Smooth muscle cell (in vitro differentiated cells): ENCODE measurements at regions not wholly inside any gene's neighbourhood (a gene's known extent, or its start where the extent isn't known, plus 50 kb on each side); places are given as distances from the start of the nearest gene placed in this dataset.

ENCODE experiments used
- DNase-seq: peaks from one replicate; lab custom pipeline; 2025; ENCODE audit not compliant: unreplicated experiment; lab: John Stamatoyannopoulos, UW
- H2AFZ ChIP-seq: fragments of 200-600 bp; sonication (generic); 2 replicates; pipeline ENCODE4 v1.6.0; 2016; ENCODE audit warnings: antibody characterized with exemption, low read depth, mild to moderate bottlenecking
- H3F3A ChIP-seq: fragments of 200-600 bp; sonication (generic); 2 replicates; pipeline ENCODE4 v1.6.0; 2017; ENCODE audit warnings: antibody characterized with exemption, low read depth
- H3K27ac ChIP-seq: fragments of 200-600 bp; sonication (generic); 2 replicates; pipeline ENCODE4 v1.5.1; 2016; ENCODE audit warnings: low read depth, mild to moderate bottlenecking
- H3K27me3 ChIP-seq: fragments of 200-600 bp; sonication (generic); 2 replicates; pipeline ENCODE4 v1.6.1; 2016; ENCODE audit warnings: low read depth, mild to moderate bottlenecking
- H3K36me3 ChIP-seq: fragments of 200-600 bp; sonication (generic); 2 replicates; pipeline ENCODE4 v1.5.1; 2016; ENCODE audit warnings: low read depth
- H3K4me1 ChIP-seq: fragments of 200-600 bp; sonication (generic); 2 replicates; pipeline ENCODE4 v1.5.1; 2016; ENCODE audit warnings: low read depth
- H3K4me2 ChIP-seq: fragments of 200-600 bp; sonication (generic); 2 replicates; pipeline ENCODE4 v1.6.0; 2016; ENCODE audit warnings: mild to moderate bottlenecking
- H3K4me3 ChIP-seq: fragments of 200-600 bp; sonication (generic); 2 replicates; pipeline ENCODE4 v1.5.1; 2016; ENCODE audit warnings: mild to moderate bottlenecking
- H3K79me2 ChIP-seq: fragments of 200-600 bp; sonication (generic); 2 replicates; pipeline ENCODE4 v1.6.0; 2016; ENCODE audit warnings: low read depth, mild to moderate bottlenecking
- H3K9ac ChIP-seq: fragments of 200-600 bp; sonication (generic); 2 replicates; pipeline ENCODE4 v1.6.0; 2016; ENCODE audit warnings: low read depth
- H3K9me3 ChIP-seq: fragments of 200-600 bp; sonication (generic); replicated peaks from 2 replicates; pipeline ENCODE4 v1.5.1; 2016; ENCODE audit warnings: low read depth
- H4K20me1 ChIP-seq: fragments of 200-600 bp; sonication (generic); 2 replicates; pipeline ENCODE4 v1.6.0; 2016; ENCODE audit warnings: low read depth
- CTCF ChIP-seq: fragments of 200-600 bp; sonication (generic); IDR thresholded peaks from 2 replicates; pipeline ENCODE4 v1.5.1; 2017; ENCODE audit warnings: borderline replicate concordance, mild to moderate bottlenecking, antibody characterized with exemption; ENCODE audit not compliant: insufficient read depth, poor library complexity, severe bottlenecking
- WGBS: methylation state at CpG from one replicate; pipeline ENCODE4 v1.1.7; 2016; ENCODE audit warnings: low lambda C conversion rate; 5-methylcytosine and 5-hydroxymethylcytosine counted together

- WGBS, result 85% methylated on average over 10 of the region's 10 CpGs
- DNase-seq, result no peak
- no peaks in the 10 kb centered on the region for H4K20me1 ChIP-seq
- no peak overlapping the region for H3K27ac ChIP-seq
- no peak overlapping the region for H3K4me2 ChIP-seq
- H3K36me3 ChIP-seq, result no peaks in the 10 kb centered on the region
- H3K79me2 ChIP-seq, result no peaks in the 10 kb centered on the region
- H3K27me3 ChIP-seq, result peaks cover 28% of the 10 kb centered on the region
- no peak for TF ChIP-seq CTCF
- H3K9me3 ChIP-seq, result no peaks in the 10 kb centered on the region
- no peaks in the 10 kb centered on the region for H3F3A ChIP-seq
- no peak overlapping the region for H3K9ac ChIP-seq
- no peak overlapping the region for H2AFZ ChIP-seq
- no peaks in the 10 kb centered on the region for H3K4me1 ChIP-seq
- no peak overlapping the region for H3K4me3 ChIP-seq
Measured at GRCh38 chr22:27273853-27274252, 527.7 kb downstream of the MN1 start.

GRCh38 chr22:27274770-27275449 lies 526.6 kb downstream of the MN1 start:
- H3K9ac ChIP-seq, result no peak overlapping the region
- H3K36me3 ChIP-seq, result no peaks in the 10 kb centered on the region
- no peaks in the 10 kb centered on the region for H3K4me1 ChIP-seq
- H3K9me3 ChIP-seq, result no peaks in the 10 kb centered on the region
- H3K27ac ChIP-seq, result no peak overlapping the region
- no peaks in the 10 kb centered on the region for H3K79me2 ChIP-seq
- no peak overlapping the region for H3K4me3 ChIP-seq
- H3K27me3 ChIP-seq, result peaks cover 25% of the 10 kb centered on the region
- H3F3A ChIP-seq, result no peaks in the 10 kb centered on the region
- no peak for DNase-seq
- TF ChIP-seq CTCF, result no peak
- H3K4me2 ChIP-seq, result no peak overlapping the region
- H4K20me1 ChIP-seq, result no peaks in the 10 kb centered on the region
- no peak overlapping the region for H2AFZ ChIP-seq
- 79% methylated on average over 4 of the region's 4 CpGs for WGBS

GRCh38 chr22:27278946-27279345 lies 522.6 kb downstream of the MN1 start:
- Histone ChIP-seq H3F3A (no peaks in the 10 kb centered on the region), H3K4me1 (no peaks in the 10 kb centered on the region), H3K79me2 (no peaks in the 10 kb centered on the region), H3K36me3 (no peaks in the 10 kb centered on the region), H2AFZ (no peak overlapping the region), H3K4me3 (no peak overlapping the region), H4K20me1 (no peaks in the 10 kb centered on the region), H3K9ac (no peak overlapping the region), H3K27me3 (peaks cover 17% of the 10 kb centered on the region), H3K27ac (no peak overlapping the region), H3K4me2 (no peak overlapping the region), H3K9me3 (no peaks in the 10 kb centered on the region)
- DNase-seq, result no peak
- TF ChIP-seq CTCF, result no peak
- WGBS, result 75% methylated on average over 2 of the region's 2 CpGs

GRCh38 chr22:27283240-27283639 lies 518.3 kb downstream of the MN1 start:
- Histone ChIP-seq H3K4me1 (no peaks in the 10 kb centered on the region), H3F3A (no peaks in the 10 kb centered on the region), H3K4me3 (no peak overlapping the region), H4K20me1 (no peaks in the 10 kb centered on the region), H2AFZ (no peak overlapping the region), H3K4me2 (no peak overlapping the region), H3K9ac (no peak overlapping the region), H3K9me3 (no peaks in the 10 kb centered on the region), H3K27ac (no peak overlapping the region), H3K79me2 (no peaks in the 10 kb centered on the region), H3K27me3 (peaks cover 11% of the 10 kb centered on the region), H3K36me3 (no peaks in the 10 kb centered on the region)
- DNase-seq, result no peak
- WGBS, result 88% methylated on average over 5 of the region's 5 CpGs
- no peak for TF ChIP-seq CTCF
